CD14-positive monocyte (primary cell): ENCODE measurements at regions not wholly inside any gene's neighbourhood (a gene's known extent, or its start where the extent isn't known, plus 50 kb on each side); places are given as distances from the start of the nearest gene placed in this dataset.

ENCODE experiments used
- DNase-seq, 3 donors: peaks; one replicate each; pipeline ENCODE4 v3.0.0-alpha.2; 2011 to 2022
- H2AFZ ChIP-seq: 2 replicates; pipeline ENCODE4 v1.6.0; 2012; ENCODE audit warnings: mild to moderate bottlenecking, low read depth, low read length, inconsistent platforms; ENCODE audit not compliant: insufficient read depth, poor library complexity, severe bottlenecking
- H3K27ac ChIP-seq, 2 donors: 1 replicate in 1 of 2; 2 replicates in 1 of 2; pipeline ENCODE4 v1.5.1; 2012 to 2013; ENCODE audit warnings: low read length in 2 of 2, control low read depth in 1 of 2, inconsistent platforms in 1 of 2, low read depth in 1 of 2, mild to moderate bottlenecking in 1 of 2
- H3K27me3 ChIP-seq, 2 donors: one replicate each; pipeline versions ENCODE4 v1.6.0 to v1.6.1; 2011 to 2013; ENCODE audit warnings: low read length in 2 of 2; ENCODE audit not compliant: control insufficient read depth in 2 of 2, insufficient read depth in 2 of 2
- H3K36me3 ChIP-seq, 2 donors: replicated peaks in 1 of 2; 1 replicate in 1 of 2; 2 replicates in 1 of 2; pipeline versions ENCODE4 v1.5.1 to v1.6.1; 2012 to 2013; ENCODE audit warnings: low read length in 2 of 2, control low read depth in 1 of 2, inconsistent platforms in 1 of 2, mild to moderate bottlenecking in 1 of 2; ENCODE audit not compliant: insufficient read depth in 2 of 2, control insufficient read depth in 1 of 2
- H3K4me1 ChIP-seq, 2 donors: 1 replicate in 1 of 2; 2 replicates in 1 of 2; pipeline versions ENCODE4 v1.5.1 to v1.6.1; 2012 to 2013; ENCODE audit warnings: low read length in 2 of 2, control low read depth in 1 of 2, inconsistent platforms in 1 of 2, mild to moderate bottlenecking in 1 of 2, moderate library complexity in 1 of 2; ENCODE audit not compliant: insufficient read depth in 2 of 2, control insufficient read depth in 1 of 2
- H3K4me2 ChIP-seq: replicated peaks from 2 replicates; pipeline ENCODE3; 2012; ENCODE audit warnings: low read length, moderate library complexity, mild to moderate bottlenecking; ENCODE audit not compliant: poor library complexity, severe bottlenecking; ENCODE audit errors: extremely low read depth
- H3K4me3 ChIP-seq, 3 experiments: fragments of 200-600 bp in 1 of 3; sonication (generic) in 1 of 3; replicated peaks in 1 of 3; 1 replicate in 2 of 3; 2 replicates in 1 of 3; pipeline ENCODE4 v1.5.1; 2011 to 2013; ENCODE audit warnings: low read length in 3 of 3, mild to moderate bottlenecking in 3 of 3, control low read depth in 2 of 3, low read depth in 2 of 3, inconsistent platforms in 1 of 3, moderate library complexity in 1 of 3
- H3K79me2 ChIP-seq: 2 replicates; pipeline ENCODE4 v1.6.0; 2012; ENCODE audit warnings: mild to moderate bottlenecking, control low read depth, inconsistent platforms, low read length, moderate library complexity; ENCODE audit not compliant: insufficient read depth
- H3K9ac ChIP-seq: 2 replicates; pipeline ENCODE4 v1.6.0; 2017; ENCODE audit warnings: low read length, mild to moderate bottlenecking; ENCODE audit not compliant: insufficient read depth, poor library complexity, severe bottlenecking
- H3K9me3 ChIP-seq, 2 donors: replicated peaks in 1 of 2; 1 replicate in 1 of 2; 2 replicates in 1 of 2; pipeline versions ENCODE4 v1.5.1 to v1.6.1; 2012 to 2013; ENCODE audit warnings: low read length in 2 of 2, control low read depth in 1 of 2; ENCODE audit not compliant: control insufficient read depth in 1 of 2, insufficient read depth in 1 of 2
- H4K20me1 ChIP-seq: 2 replicates; pipeline ENCODE4 v1.6.0; 2012; ENCODE audit warnings: mild to moderate bottlenecking, low read length, control low read depth, moderate library complexity; ENCODE audit not compliant: insufficient read depth
- H3K27ac Mint-ChIP-seq, 7 donors: one replicate each; pipeline ENCODE4 v1.8.0; 2020; ENCODE audit warnings: mild to moderate bottlenecking in 7 of 7, mixed read lengths in 7 of 7, moderate library complexity in 6 of 7, inconsistent platforms in 2 of 7
- H3K27me3 Mint-ChIP-seq, 3 donors: one replicate each; pipeline ENCODE4 v1.8.0; 2021 to 2022; ENCODE audit warnings: low read depth in 3 of 3, mild to moderate bottlenecking in 3 of 3, mixed read lengths in 3 of 3, moderate library complexity in 3 of 3, inconsistent platforms in 1 of 3
- H3K36me3 Mint-ChIP-seq, 2 donors: one replicate each; pipeline ENCODE4 v1.8.0; 2020; ENCODE audit warnings: mixed read lengths in 2 of 2, inconsistent platforms in 1 of 2, mild to moderate bottlenecking in 1 of 2
- H3K4me1 Mint-ChIP-seq: one replicate; pipeline ENCODE4 v1.8.0; 2020; ENCODE audit warnings: mild to moderate bottlenecking, mixed read lengths
- H3K4me3 Mint-ChIP-seq, 2 donors: one replicate each; pipeline ENCODE4 v1.8.0; 2020; ENCODE audit warnings: mild to moderate bottlenecking in 2 of 2, mixed read lengths in 2 of 2, moderate library complexity in 1 of 2
- H3K9me3 Mint-ChIP-seq, 7 donors: one replicate each; pipeline ENCODE4 v1.8.0; 2020 to 2022; ENCODE audit warnings: mixed read lengths in 7 of 7, mild to moderate bottlenecking in 6 of 7, moderate library complexity in 6 of 7, inconsistent platforms in 2 of 7
- WGBS: methylation state at CpG from one replicate; pipeline ENCODE4 v1.1.5; 2013; ENCODE audit warnings: missing lambda C conversion rate; ENCODE audit not compliant: insufficient coverage; 5-methylcytosine and 5-hydroxymethylcytosine counted together
- intact Hi-C, 2 donors: fragments of 100-400 bp; cut with micrococcal nuclease; formaldehyde crosslinking; loops; one replicate each; pipeline versions ENCODE4 v1.15.0 to v1.15.1; 2023
- TF ChIP-seq, protein P1 (sequence below): fragments of 200-600 bp; IDR thresholded peaks from one replicate; pipeline ENCODE4 v1.8.0; 2022; ENCODE audit warnings: antibody characterized with exemption, mild to moderate bottlenecking

DNA sequence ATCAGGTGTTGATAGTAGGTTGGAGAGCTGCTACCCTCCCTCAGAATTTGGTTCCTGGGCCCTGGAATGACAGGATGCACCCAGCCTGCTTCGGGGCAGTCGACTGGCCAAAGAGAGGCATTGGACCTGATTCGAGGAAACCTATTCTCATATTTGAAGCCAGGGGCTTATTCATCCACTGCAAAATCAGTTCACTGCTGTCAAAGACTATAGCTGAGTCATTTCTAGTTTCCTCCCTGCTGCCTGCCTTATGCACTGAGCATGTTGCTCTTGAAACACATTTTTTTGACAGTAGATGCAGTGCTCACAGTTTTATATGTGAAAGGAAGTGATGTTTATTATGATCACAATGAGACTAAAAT lies 565.4 kb downstream of the ETS1 start:
- H3K27ac ChIP-seq: no peak overlapping the region
- Mint-ChIP-seq H3K36me3 (no peaks in the 10 kb centered on the region), H3K9me3 (no peaks in the 10 kb centered on the region), H3K27me3 (peaks cover 0 to 2% (median 0%) of the 10 kb centered on the region in 3 donors), H3K4me3 (no peak overlapping the region), H3K27ac (no peak overlapping the region), H3K4me1 (peaks cover 4% of the 10 kb centered on the region)
- TF ChIP-seq, protein P1, sequence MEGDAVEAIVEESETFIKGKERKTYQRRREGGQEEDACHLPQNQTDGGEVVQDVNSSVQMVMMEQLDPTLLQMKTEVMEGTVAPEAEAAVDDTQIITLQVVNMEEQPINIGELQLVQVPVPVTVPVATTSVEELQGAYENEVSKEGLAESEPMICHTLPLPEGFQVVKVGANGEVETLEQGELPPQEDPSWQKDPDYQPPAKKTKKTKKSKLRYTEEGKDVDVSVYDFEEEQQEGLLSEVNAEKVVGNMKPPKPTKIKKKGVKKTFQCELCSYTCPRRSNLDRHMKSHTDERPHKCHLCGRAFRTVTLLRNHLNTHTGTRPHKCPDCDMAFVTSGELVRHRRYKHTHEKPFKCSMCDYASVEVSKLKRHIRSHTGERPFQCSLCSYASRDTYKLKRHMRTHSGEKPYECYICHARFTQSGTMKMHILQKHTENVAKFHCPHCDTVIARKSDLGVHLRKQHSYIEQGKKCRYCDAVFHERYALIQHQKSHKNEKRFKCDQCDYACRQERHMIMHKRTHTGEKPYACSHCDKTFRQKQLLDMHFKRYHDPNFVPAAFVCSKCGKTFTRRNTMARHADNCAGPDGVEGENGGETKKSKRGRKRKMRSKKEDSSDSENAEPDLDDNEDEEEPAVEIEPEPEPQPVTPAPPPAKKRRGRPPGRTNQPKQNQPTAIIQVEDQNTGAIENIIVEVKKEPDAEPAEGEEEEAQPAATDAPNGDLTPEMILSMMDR: no peak
- H3K4me1 ChIP-seq: no peaks in the 10 kb centered on the region
- DNase-seq: no peak
- H3K4me3 ChIP-seq: no peak overlapping the region
- no peaks in the 10 kb centered on the region for H3K79me2 ChIP-seq
- H4K20me1 ChIP-seq: no peaks in the 10 kb centered on the region
- H3K9me3 ChIP-seq: no peaks in the 10 kb centered on the region
- no peak overlapping the region for H3K9ac ChIP-seq
- no peaks in the 10 kb centered on the region for H3K27me3 ChIP-seq
- H3K4me2 ChIP-seq: no peak overlapping the region
- WGBS: 81% methylated on average over 3 of the region's 3 CpGs
- no peak overlapping the region for H2AFZ ChIP-seq
- no peaks in the 10 kb centered on the region for H3K36me3 ChIP-seq
- intact Hi-C loops: no loop called here

DNA sequence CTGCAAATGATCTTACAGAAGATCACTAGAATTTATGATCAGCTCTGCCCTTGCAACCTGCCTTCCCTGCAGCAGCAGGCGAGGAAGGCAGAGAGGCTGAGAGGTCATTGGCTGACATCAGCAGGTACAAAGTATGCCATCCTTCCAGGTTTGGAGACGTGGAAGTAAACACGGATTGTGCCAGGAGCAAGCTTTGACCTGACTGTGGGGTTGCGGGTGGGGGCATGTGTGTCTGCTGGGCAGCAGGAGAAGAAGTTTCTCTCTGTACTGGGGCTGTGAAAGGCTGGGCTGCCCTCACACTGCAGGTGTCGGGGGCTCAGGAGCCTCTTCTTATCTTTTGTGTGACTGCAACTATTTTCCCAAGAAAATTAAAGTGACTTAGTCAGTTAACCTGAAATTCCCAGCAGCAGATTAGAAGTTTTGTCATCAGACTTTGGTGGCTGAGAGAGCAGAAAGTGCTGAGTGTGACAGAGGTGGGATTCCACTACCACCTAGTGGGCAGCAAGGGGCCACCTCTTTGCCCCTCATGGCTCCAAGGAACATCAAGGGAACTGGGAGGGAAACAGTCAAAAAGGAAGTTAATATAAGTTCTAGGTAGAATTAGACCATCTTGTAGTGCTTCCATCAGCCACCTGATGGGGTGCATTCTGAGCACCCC lies 565.9 kb downstream of the ETS1 start:
- H3K4me1 Mint-ChIP-seq: peaks cover 2% of the 10 kb centered on the region
- no peaks in the 10 kb centered on the region for H3K36me3 Mint-ChIP-seq
- Histone ChIP-seq H3K9me3 (no peaks in the 10 kb centered on the region), H2AFZ (no peak overlapping the region), H3K79me2 (no peaks in the 10 kb centered on the region), H3K36me3 (no peaks in the 10 kb centered on the region), H3K27ac (no peak overlapping the region), H3K4me2 (no peak overlapping the region), H3K4me1 (no peaks in the 10 kb centered on the region), H4K20me1 (no peaks in the 10 kb centered on the region), H3K4me3 (no peak overlapping the region), H3K9ac (no peak overlapping the region), H3K27me3 (no peaks in the 10 kb centered on the region)
- DNase-seq: no peak
- H3K4me3 Mint-ChIP-seq: no peak overlapping the region
- H3K27ac Mint-ChIP-seq: no peak overlapping the region
- intact Hi-C loops: no loop called here
- no peaks in the 10 kb centered on the region for H3K9me3 Mint-ChIP-seq
- peaks cover 0 to 2% (median 0%) of the 10 kb centered on the region in 3 donors for H3K27me3 Mint-ChIP-seq
- TF ChIP-seq, protein P1: no peak
- 85% methylated on average over 5 of the region's 5 CpGs for WGBS
